H1 (cell line): ENCODE measurements at regions not wholly inside any gene's neighbourhood (a gene's known extent, or its start where the extent isn't known, plus 50 kb on each side); places are given as distances from the start of the nearest gene placed in this dataset.

Experiments
- CTCF ChIA-PET: fragments of 300-600 bp; sonication (Branson Sonifier 250); formaldehyde crosslinking; loops from one replicate; lab custom pipeline; 2021; ENCODE audit not compliant: partially characterized antibody; lab: Charles Lee
- POLR2A ChIA-PET: fragments of 300-600 bp; sonication (Branson Sonifier 250); formaldehyde crosslinking; loops from one replicate; lab custom pipeline; 2021; ENCODE audit warnings: inconsistent platforms; ENCODE audit not compliant: partially characterized antibody; lab: Charles Lee
- DNase-seq, 2 experiments: peaks; one replicate each; pipeline versions ENCODE4 v3.0.0 to v3.0.0-alpha.2; 2010 to 2022; ENCODE audit warnings: low spot score in 2 of 2, low read depth in 1 of 2, mixed read lengths in 1 of 2
- FAIRE-seq: peaks from 2 replicates; lab custom pipeline; 2011; peaks lifted over from hg19 to GRCh38; lab: Jason Lieb, UNC
- H2AFZ ChIP-seq: 2 replicates; pipeline ENCODE4 v1.8.1; 2012; ENCODE audit warnings: low read length, inconsistent platforms
- H2AK5ac ChIP-seq: 2 replicates; pipeline ENCODE4 v1.6.1; 2013; ENCODE audit warnings: low read depth, low read length
- H2BK120ac ChIP-seq: replicated peaks from 2 replicates; pipeline ENCODE3; 2013; ENCODE audit warnings: low read depth, low read length, inconsistent platforms
- H2BK12ac ChIP-seq: 2 replicates; pipeline ENCODE4 v1.6.1; 2013; ENCODE audit warnings: low read depth, low read length
- H2BK15ac ChIP-seq: 2 replicates; pipeline ENCODE4 v1.6.1; 2013; ENCODE audit warnings: low read length
- H2BK20ac ChIP-seq: 2 replicates; pipeline ENCODE4 v1.6.1; 2013; ENCODE audit warnings: low read length
- H2BK5ac ChIP-seq: 2 replicates; pipeline ENCODE4 v1.6.1; 2013; ENCODE audit warnings: low read depth, low read length
- H3K14ac ChIP-seq: 2 replicates; pipeline ENCODE4 v1.6.1; 2013; ENCODE audit warnings: inconsistent platforms; ENCODE audit not compliant: insufficient read length
- H3K18ac ChIP-seq: 2 replicates; pipeline ENCODE4 v1.6.1; 2013; ENCODE audit warnings: low read length; ENCODE audit errors: extremely low read depth
- H3K23ac ChIP-seq: 2 replicates; pipeline ENCODE4 v1.6.1; 2013; ENCODE audit warnings: inconsistent platforms; ENCODE audit not compliant: insufficient read length
- H3K23me2 ChIP-seq: 2 replicates; pipeline ENCODE4 v1.6.1; 2013; ENCODE audit warnings: low read depth, low read length
- H3K27ac ChIP-seq: 2 replicates; pipeline ENCODE4 v1.6.1; 2011; ENCODE audit warnings: low read depth, low read length, inconsistent platforms
- H3K27me3 ChIP-seq, 4 experiments: replicated peaks in 1 of 4; 1 replicate in 1 of 4; 2 replicates in 3 of 4; pipeline versions ENCODE4 v1.6.1 to v1.8.1; 2011 to 2013; ENCODE audit warnings: low read length in 3 of 4, mild to moderate bottlenecking in 3 of 4, inconsistent platforms in 2 of 4, mixed read lengths in 2 of 4, moderate library complexity in 1 of 4; ENCODE audit not compliant: control insufficient read depth in 3 of 4, insufficient read depth in 3 of 4; ENCODE audit errors: extremely low read depth in 1 of 4
- H3K36me3 ChIP-seq, 4 experiments: 2 replicates each; pipeline versions ENCODE4 v1.6.1 to v1.8.1; 2011 to 2013; ENCODE audit warnings: mild to moderate bottlenecking in 4 of 4, low read length in 3 of 4, moderate library complexity in 2 of 4, control low read depth in 1 of 4, inconsistent platforms in 1 of 4; ENCODE audit not compliant: insufficient read depth in 4 of 4, control insufficient read depth in 2 of 4
- H3K4ac ChIP-seq: replicated peaks from 2 replicates; pipeline ENCODE3; 2013; ENCODE audit warnings: low read length, low read depth, mixed read lengths, inconsistent platforms; ENCODE audit not compliant: insufficient read length
- H3K4me1 ChIP-seq, 4 experiments: replicated peaks in 1 of 4; 1 replicate in 1 of 4; 2 replicates in 3 of 4; pipeline versions ENCODE4 v1.6.1 to v1.8.1; 2011 to 2013; ENCODE audit warnings: low read length in 3 of 4, inconsistent platforms in 2 of 4, mixed read lengths in 1 of 4; ENCODE audit not compliant: insufficient read depth in 4 of 4, control insufficient read depth in 3 of 4
- H3K4me2 ChIP-seq, 2 experiments: 2 replicates each; pipeline versions ENCODE4 v1.6.1 to v1.8.1; 2011 to 2013; ENCODE audit warnings: low read depth in 2 of 2, low read length in 2 of 2, control low read depth in 1 of 2, inconsistent platforms in 1 of 2, mild to moderate bottlenecking in 1 of 2; ENCODE audit not compliant: insufficient read depth in 1 of 2
- H3K4me3 ChIP-seq, 4 experiments: fragments of 200-600, 300-600 bp in 1 of 4; sonication (generic), shearing (Covaris generic), sonication (Bioruptor Twin) in 1 of 4; 2 replicates each; pipeline versions ENCODE4 v1.5.1 to v1.8.1; 2011 to 2016; ENCODE audit warnings: low read length in 4 of 4, low read depth in 3 of 4, control low read depth in 2 of 4, inconsistent platforms in 2 of 4, mild to moderate bottlenecking in 2 of 4, mixed read lengths in 1 of 4, moderate library complexity in 1 of 4; ENCODE audit not compliant: insufficient read depth in 2 of 4; ENCODE audit errors: extremely low read depth in 1 of 4
- H3K56ac ChIP-seq: replicated peaks from 2 replicates; pipeline ENCODE3; 2013; ENCODE audit warnings: low read depth, mild to moderate bottlenecking, mixed read lengths, low read length, inconsistent platforms; ENCODE audit not compliant: insufficient read length
- H3K79me1 ChIP-seq: 2 replicates; pipeline ENCODE4 v1.6.1; 2013; ENCODE audit warnings: low read depth, low read length, control low read depth
- H3K79me2 ChIP-seq, 2 experiments: 2 replicates each; pipeline versions ENCODE4 v1.6.1 to v1.8.1; 2012 to 2013; ENCODE audit warnings: low read length in 2 of 2, mild to moderate bottlenecking in 2 of 2, inconsistent platforms in 1 of 2; ENCODE audit not compliant: insufficient read depth in 2 of 2, control insufficient read depth in 1 of 2
- H3K9ac ChIP-seq, 4 experiments: replicated peaks in 1 of 4; 1 replicate in 1 of 4; 2 replicates in 3 of 4; pipeline versions ENCODE4 v1.6.1 to v1.8.1; 2011 to 2013; ENCODE audit warnings: low read depth in 3 of 4, low read length in 3 of 4, control low read depth in 2 of 4, mild to moderate bottlenecking in 2 of 4, moderate library complexity in 2 of 4, inconsistent platforms in 1 of 4; ENCODE audit errors: extremely low read depth in 1 of 4
- H3K9me3 ChIP-seq, 2 experiments: 2 replicates each; pipeline versions ENCODE4 v1.6.1 to v1.8.1; 2012 to 2013; ENCODE audit warnings: mild to moderate bottlenecking in 2 of 2, moderate library complexity in 2 of 2, control low read depth in 1 of 2, inconsistent platforms in 1 of 2, low read depth in 1 of 2, low read length in 1 of 2, mixed read lengths in 1 of 2; ENCODE audit not compliant: insufficient read depth in 2 of 2
- H4K20me1 ChIP-seq, 2 experiments: replicated peaks in 1 of 2; 2 replicates each; pipeline versions ENCODE3 to v1.8.1; 2011 to 2013; ENCODE audit warnings: inconsistent platforms in 2 of 2, low read length in 2 of 2, mild to moderate bottlenecking in 1 of 2; ENCODE audit not compliant: insufficient read depth in 2 of 2, control insufficient read depth in 1 of 2
- H4K5ac ChIP-seq: 2 replicates; pipeline ENCODE4 v1.6.1; 2013; ENCODE audit warnings: low read length, low read depth, mixed read lengths, inconsistent platforms; ENCODE audit not compliant: insufficient read length
- H4K8ac ChIP-seq: 2 replicates; pipeline ENCODE4 v1.8.0; 2013; ENCODE audit warnings: mild to moderate bottlenecking, moderate library complexity, low read length, inconsistent platforms; ENCODE audit not compliant: insufficient read depth; ENCODE audit errors: extremely low read depth
- H4K91ac ChIP-seq: replicated peaks from 2 replicates; pipeline ENCODE3; 2013; ENCODE audit warnings: low read length, mixed read lengths, inconsistent platforms; ENCODE audit not compliant: insufficient read length
- BRCA1 ChIP-seq: IDR thresholded peaks from 2 replicates; pipeline ENCODE4 v1.6.1; 2012; ENCODE audit warnings: low read depth, low read length, improper control_type of control experiment
- CHD2 ChIP-seq: IDR thresholded peaks from 2 replicates; pipeline ENCODE4 v1.6.1; 2012; ENCODE audit warnings: low read length, improper control_type of control experiment
- NANOG ChIP-seq: IDR thresholded peaks from 2 replicates; pipeline ENCODE4 v1.6.1; 2011; ENCODE audit warnings: low read length, low read depth, mild to moderate bottlenecking, inconsistent platforms; ENCODE audit not compliant: insufficient read depth, poor library complexity, severe bottlenecking
- PHF8 ChIP-seq: fragments of 200-600 bp; sonication (generic); conservative IDR thresholded peaks from 2 replicates; pipeline ENCODE4 v1.7.1; 2012; ENCODE audit warnings: low read depth, mild to moderate bottlenecking, inconsistent platforms, low read length, moderate library complexity
- POLR2A ChIP-seq, 2 experiments: IDR thresholded peaks; 1 replicate in 1 of 2; 2 replicates in 1 of 2; pipeline ENCODE4 v1.6.1; 2011; ENCODE audit warnings: low read depth in 2 of 2, low read length in 2 of 2, mild to moderate bottlenecking in 2 of 2; ENCODE audit errors: control extremely low read depth in 1 of 2
- SAP30 ChIP-seq: fragments of 300-600 bp; sonication (generic); IDR thresholded peaks from 2 replicates; pipeline ENCODE4 v1.7.1; 2012; ENCODE audit warnings: low read length, moderate library complexity, mild to moderate bottlenecking, inconsistent platforms; ENCODE audit not compliant: insufficient read depth, insufficient replicate concordance
- SIRT6 ChIP-seq: IDR thresholded peaks from one replicate; pipeline ENCODE4 v1.7.1; 2012; ENCODE audit warnings: low read length, inconsistent platforms
- SP1 ChIP-seq: IDR thresholded peaks from 2 replicates; pipeline ENCODE4 v1.6.1; 2011; ENCODE audit warnings: low read depth, low read length
- SRF ChIP-seq: IDR thresholded peaks from 2 replicates; pipeline ENCODE4 v1.6.1; 2011; ENCODE audit warnings: mild to moderate bottlenecking, low read depth, low read length, moderate library complexity
- SUZ12 ChIP-seq: fragments of 200-600 bp; sonication (generic); IDR thresholded peaks from 2 replicates; pipeline ENCODE4 v1.6.1; 2012; ENCODE audit warnings: mild to moderate bottlenecking, inconsistent platforms, low read length, moderate library complexity, mixed read lengths
- TAF1 ChIP-seq: IDR thresholded peaks from 2 replicates; pipeline ENCODE4 v1.6.1; 2011; ENCODE audit warnings: mild to moderate bottlenecking, low read depth, low read length
- YY1 ChIP-seq: IDR thresholded peaks from 2 replicates; pipeline ENCODE4 v1.6.1; 2011; ENCODE audit warnings: low read depth, mild to moderate bottlenecking, low read length
- WGBS, 2 experiments: shearing (Covaris generic) in 1 of 2; methylation state at CpG; one replicate each; pipeline versions ENCODE4 v1.1.6 to v1.1.7; 2013 to 2015; ENCODE audit warnings: low lambda C conversion rate in 2 of 2, mixed read lengths in 2 of 2, inconsistent platforms in 1 of 2, low coverage in 1 of 2, missing lambda C conversion rate in 1 of 2; ENCODE audit not compliant: insufficient replicate concordance in 2 of 2, insufficient coverage in 1 of 2, insufficient read length in 1 of 2; ENCODE audit errors: extremely low coverage in 1 of 2, missing lambda C conversion rate in 1 of 2; 5-methylcytosine and 5-hydroxymethylcytosine counted together

GRCh38 chr5:87113861-87114260 is 153.8 kb upstream of the RASA1 start:
- no peak overlapping the region for H2BK15ac ChIP-seq
- no peak overlapping the region for H3K4me3 ChIP-seq
- no peak for DNase-seq
- POLR2A ChIA-PET: no interaction called here
- H3K23me2 ChIP-seq: peaks cover 2% of the 10 kb centered on the region; the same call in 1 of the 2 replicates
- H4K5ac ChIP-seq: no peak overlapping the region
- no peak overlapping the region for H3K18ac ChIP-seq
- no peak overlapping the region for H3K23ac ChIP-seq
- no peak overlapping the region for H3K4ac ChIP-seq
- no peak for TF ChIP-seq SP1
- no peak for TF ChIP-seq NANOG
- no peak for TF ChIP-seq SIRT6
- no peak for TF ChIP-seq BRCA1
- no peak for TF ChIP-seq YY1
- TF ChIP-seq SRF: no peak
- TF ChIP-seq POLR2A (IDR thresholded peaks at IDR 0.05; ENCODE audit: control extremely low read depth in 1 of 2, low read depth in 2 of 2, low read length in 2 of 2): no peak
- no peak for TF ChIP-seq TAF1
- TF ChIP-seq SAP30: no peak
- TF ChIP-seq PHF8: no peak
- no peak for TF ChIP-seq SUZ12
- TF ChIP-seq CHD2: no peak
- H3K27ac ChIP-seq: no peak overlapping the region
- no peak overlapping the region for H3K9ac ChIP-seq
- no peaks in the 10 kb centered on the region for H3K4me1 ChIP-seq
- no peaks in the 10 kb centered on the region for H3K9me3 ChIP-seq
- H3K36me3 ChIP-seq: no peaks in the 10 kb centered on the region
- no peak overlapping the region for H2BK5ac ChIP-seq
- no peaks in the 10 kb centered on the region for H4K20me1 ChIP-seq
- H3K14ac ChIP-seq: no peak overlapping the region
- H4K8ac ChIP-seq: no peak overlapping the region
- H2AFZ ChIP-seq: no peak overlapping the region
- H3K56ac ChIP-seq: no peak overlapping the region
- CTCF ChIA-PET: no interaction called here
- FAIRE-seq: no peak
- no peak overlapping the region for H2BK120ac ChIP-seq
- 93% methylated on average over 3 of the region's 3 CpGs; no CpG with 5 or more reads in 1 of the 2 experiments for WGBS, 2 experiments
- no peak overlapping the region for H3K4me2 ChIP-seq
- H2BK20ac ChIP-seq: no peak overlapping the region
- H3K79me2 ChIP-seq: no peaks in the 10 kb centered on the region
- H2BK12ac ChIP-seq: no peak overlapping the region
- H3K79me1 ChIP-seq: no peaks in the 10 kb centered on the region
- H2AK5ac ChIP-seq: no peak overlapping the region
- no peak overlapping the region for H4K91ac ChIP-seq
- no peaks in the 10 kb centered on the region for H3K27me3 ChIP-seq
